SK-N-SH (cell line): ENCODE measurements at regions not wholly inside any gene's neighbourhood (a gene's known extent, or its start where the extent isn't known, plus 50 kb on each side); places are given as distances from the start of the nearest gene placed in this dataset.

Source experiments
- CTCF ChIA-PET: fragments of 300-600, 350-600 bp; formaldehyde crosslinking; extraction: SDS; loops from one replicate; lab custom pipeline; 2021; lab: Yijun Ruan, JAX
- POLR2A ChIA-PET: fragments of 350-600 bp; sonication (Branson Sonifier 250); formaldehyde crosslinking; extraction: SDS; loops from one replicate; lab custom pipeline; 2020; ENCODE audit warnings: antibody characterized with exemption, inconsistent platforms; lab: Yijun Ruan, JAX
- DNase-seq: peaks from one replicate; pipeline ENCODE4 v3.0.0; 2012
- H2AFZ ChIP-seq: fragments of 200-600 bp; sonication (generic); 2 replicates; pipeline ENCODE4 v1.8.1; 2016; ENCODE audit warnings: antibody characterized with exemption, mild to moderate bottlenecking, low read depth
- H3F3A ChIP-seq: fragments of 200-600 bp; sonication (generic); replicated peaks from 2 replicates; pipeline ENCODE3; 2016; ENCODE audit warnings: antibody characterized with exemption, mild to moderate bottlenecking; ENCODE audit not compliant: insufficient read depth
- H3K27ac ChIP-seq, 2 experiments: fragments of 200-500 bp in 1 of 2; fragments of 200-600 bp in 1 of 2; sonication (Bioruptor generic) in 1 of 2; sonication (generic), shearing (Covaris generic) in 1 of 2; 2 replicates each; pipeline versions ENCODE4 v1.5.1 to v1.6.1; 2014 to 2016; ENCODE audit warnings: low read depth in 2 of 2, inconsistent platforms in 1 of 2, low read length in 1 of 2, mild to moderate bottlenecking in 1 of 2, mixed read lengths in 1 of 2
- H3K27me3 ChIP-seq: fragments of 200-600 bp; sonication (generic), shearing (Covaris generic); 2 replicates; pipeline ENCODE4 v1.6.1; 2016; ENCODE audit warnings: mixed run types; ENCODE audit not compliant: insufficient read depth
- H3K36me3 ChIP-seq, 2 experiments: fragments of 200-500 bp in 1 of 2; fragments of 200-600 bp in 1 of 2; sonication (Bioruptor generic) in 1 of 2; sonication (generic) in 1 of 2; replicated peaks in 1 of 2; 2 replicates each; pipeline versions ENCODE3 to v1.5.1; 2014 to 2016; ENCODE audit warnings: low read length in 1 of 2, mild to moderate bottlenecking in 1 of 2; ENCODE audit not compliant: insufficient read depth in 2 of 2, control insufficient read depth in 1 of 2
- H3K4me1 ChIP-seq, 2 experiments: fragments of 200-500 bp in 1 of 2; fragments of 200-600 bp in 1 of 2; sonication (Bioruptor generic) in 1 of 2; sonication (generic), shearing (Covaris generic) in 1 of 2; 2 replicates each; pipeline versions ENCODE4 v1.5.1 to v1.6.1; 2014 to 2016; ENCODE audit warnings: low read depth in 1 of 2, low read length in 1 of 2, mixed run types in 1 of 2; ENCODE audit not compliant: insufficient read depth in 2 of 2, control insufficient read depth in 1 of 2
- H3K4me2 ChIP-seq: fragments of 200-600 bp; sonication (generic), shearing (Covaris generic); 2 replicates; pipeline ENCODE4 v1.6.1; 2017; ENCODE audit warnings: mixed run types
- H3K4me3 ChIP-seq, 2 experiments: fragments of 200-500 bp in 1 of 2; fragments of 200-600 bp in 1 of 2; sonication (Bioruptor generic) in 1 of 2; sonication (generic), shearing (Covaris generic) in 1 of 2; 2 replicates each; pipeline versions ENCODE4 v1.5.1 to v1.8.1; 2014 to 2016; ENCODE audit warnings: low read depth in 2 of 2, inconsistent platforms in 1 of 2, low read length in 1 of 2, mild to moderate bottlenecking in 1 of 2, mixed read lengths in 1 of 2, moderate library complexity in 1 of 2
- H3K79me2 ChIP-seq: fragments of 200-600 bp; sonication (generic); 2 replicates; pipeline ENCODE4 v1.8.1; 2017; ENCODE audit warnings: mild to moderate bottlenecking; ENCODE audit not compliant: insufficient read depth
- H3K9ac ChIP-seq: fragments of 200-600 bp; sonication (generic); 2 replicates; pipeline ENCODE4 v1.6.1; 2017; ENCODE audit warnings: mixed run types
- H3K9me2 ChIP-seq: fragments of 200-600 bp; sonication (generic); 2 replicates; pipeline ENCODE4 v1.6.1; 2017; ENCODE audit warnings: mixed run types
- H3K9me3 ChIP-seq: fragments of 200-600 bp; sonication (generic); 2 replicates; pipeline ENCODE4 v1.6.1; 2017; ENCODE audit warnings: mixed run types, mild to moderate bottlenecking, moderate library complexity
- H4K20me1 ChIP-seq: fragments of 200-600 bp; sonication (generic); 2 replicates; pipeline ENCODE4 v1.6.1; 2017; ENCODE audit warnings: mild to moderate bottlenecking, mixed run types; ENCODE audit not compliant: insufficient read depth
- CHD2 ChIP-seq: fragments of 150-350 bp; IDR thresholded peaks from 2 replicates; pipeline ENCODE4 v1.6.1; 2018; ENCODE audit warnings: low read length; ENCODE audit not compliant: partially characterized antibody
- EZH2phosphoT487 ChIP-seq: fragments of 200-600 bp; sonication (generic); IDR thresholded peaks from 2 replicates; pipeline ENCODE4 v1.6.1; 2017; ENCODE audit warnings: low read depth, mixed run types, mild to moderate bottlenecking, antibody characterized with exemption, moderate library complexity, borderline replicate concordance
- FOXJ3 ChIP-seq: sonication (generic); formaldehyde crosslinking; IDR thresholded peaks from 2 replicates; pipeline ENCODE4 v1.5.1; 2020; ENCODE audit warnings: mild to moderate bottlenecking, missing genetic modification reagents
- JUND ChIP-seq: IDR thresholded peaks from 2 replicates; pipeline ENCODE4 v1.4.0; 2012
- MEF2A ChIP-seq: IDR thresholded peaks from 2 replicates; pipeline ENCODE4 v1.4.0; 2012; ENCODE audit warnings: low read depth, borderline replicate concordance
- NRF1 ChIP-seq: IDR thresholded peaks from 2 replicates; pipeline ENCODE4 v1.6.1; 2012; ENCODE audit warnings: low read depth, mild to moderate bottlenecking, low read length
- POLR2AphosphoS5 ChIP-seq: IDR thresholded peaks from 2 replicates; pipeline ENCODE4 v1.6.1; 2012; ENCODE audit warnings: low read depth, low read length
- RFX5 ChIP-seq: IDR thresholded peaks from 2 replicates; pipeline ENCODE4 v1.6.1; 2012; ENCODE audit warnings: mild to moderate bottlenecking, improper control_type of control experiment, low read length
- SIN3A ChIP-seq: IDR thresholded peaks from 2 replicates; pipeline ENCODE4 v1.6.1; 2012; ENCODE audit warnings: low read depth, mild to moderate bottlenecking, low read length, moderate library complexity, borderline replicate concordance
- SMC3 ChIP-seq: IDR thresholded peaks from 2 replicates; pipeline ENCODE4 v1.6.1; 2012; ENCODE audit warnings: low read depth, low read length, improper control_type of control experiment
- TAF1 ChIP-seq: IDR thresholded peaks from 2 replicates; pipeline ENCODE4 v1.6.1; 2012; ENCODE audit warnings: low read depth, mild to moderate bottlenecking, low read length, moderate library complexity, borderline replicate concordance
- WGBS: methylation state at CpG from one replicate; pipeline ENCODE4 v1.1.6; 2017; ENCODE audit warnings: low lambda C conversion rate; 5-methylcytosine and 5-hydroxymethylcytosine counted together
- TF ChIP-seq, protein P1 (sequence below): fragments of 200-600 bp; sonication (generic); IDR thresholded peaks from 2 replicates; pipeline ENCODE4 v1.6.1; 2017; ENCODE audit warnings: antibody characterized with exemption, mild to moderate bottlenecking, moderate library complexity
- TF ChIP-seq, protein P2 (sequence below): IDR thresholded peaks from 2 replicates; pipeline ENCODE4; 2012
- TF ChIP-seq, protein P3 (sequence below): fragments of 150-350 bp; IDR thresholded peaks from 2 replicates; pipeline ENCODE4 v1.6.1; 2017; ENCODE audit warnings: antibody characterized with exemption, low read length, low read depth, borderline replicate concordance
- TF ChIP-seq, protein P4 (sequence below): IDR thresholded peaks from 2 replicates; pipeline ENCODE4 v1.4.0; 2012; ENCODE audit warnings: low read depth
- TF ChIP-seq, protein P5 (sequence below): IDR thresholded peaks from 2 replicates; pipeline ENCODE4 v1.4.0; 2012; ENCODE audit warnings: low read depth, borderline replicate concordance
- TF ChIP-seq, protein P6 (sequence below): fragments of 150-350 bp; IDR thresholded peaks from 2 replicates; pipeline ENCODE4 v1.6.1; 2016; ENCODE audit warnings: mild to moderate bottlenecking, low read depth, low read length
- TF ChIP-seq, protein P7 (sequence below): IDR thresholded peaks from 2 replicates; pipeline ENCODE4 v1.4.0; 2012; ENCODE audit warnings: low read depth, borderline replicate concordance

DNA sequence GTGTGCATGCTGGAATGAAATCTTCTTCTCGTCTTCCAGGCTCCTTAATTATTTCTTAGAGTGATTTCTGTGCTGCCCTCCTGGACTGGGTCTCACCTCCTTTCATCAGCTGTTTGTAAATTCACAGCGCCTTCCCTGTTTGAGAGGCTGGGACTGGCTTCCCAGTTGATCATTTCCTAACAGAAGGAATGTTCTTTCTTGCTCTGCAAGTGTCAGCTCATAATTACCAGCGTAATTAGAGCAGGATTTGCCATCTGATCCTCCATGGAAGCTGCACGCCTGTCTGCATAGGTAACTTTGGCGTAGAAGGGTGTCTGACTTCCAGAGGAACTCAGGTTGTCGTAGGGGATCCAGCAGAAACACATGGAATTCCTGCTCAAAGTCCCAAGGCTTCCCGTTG, 375.0 kb upstream of the EEF2KMT start:
- Histone ChIP-seq H3K9ac (no peak overlapping the region), H3K79me2 (no peaks in the 10 kb centered on the region), H4K20me1 (no peaks in the 10 kb centered on the region), H3K27me3 (no peaks in the 10 kb centered on the region), H2AFZ (no peak overlapping the region)
- DNase-seq = no peak
- TF ChIP-seq MEF2A = no peak
- TF ChIP-seq FOXJ3 (CRISPR knock-in tag) = no peak
- TF ChIP-seq, all 33 proteins: peak for 0
- Histone ChIP-seq H3K4me2 (no peak overlapping the region), H3K9me3 (no peaks in the 10 kb centered on the region), H3K4me1 (peaks cover 0 to 10% of the 10 kb centered on the region in 2 experiments; a peak in 2 of 4 replicates), H3K9me2 (no peaks in the 10 kb centered on the region), H3K36me3 (no peaks in the 10 kb centered on the region), H3K27ac (no peak overlapping the region), H3F3A (no peaks in the 10 kb centered on the region), H3K4me3 (no peak overlapping the region)
- 24% methylated on average over 6 of the region's 7 CpGs for WGBS
- CTCF ChIA-PET = interaction anchor here (1.0 kb wide), 1 partner anchor 19 kb away, joined by 5 read pairs; no protein-coding TSS in a partner anchor
- POLR2A ChIA-PET = no interaction called here

DNA sequence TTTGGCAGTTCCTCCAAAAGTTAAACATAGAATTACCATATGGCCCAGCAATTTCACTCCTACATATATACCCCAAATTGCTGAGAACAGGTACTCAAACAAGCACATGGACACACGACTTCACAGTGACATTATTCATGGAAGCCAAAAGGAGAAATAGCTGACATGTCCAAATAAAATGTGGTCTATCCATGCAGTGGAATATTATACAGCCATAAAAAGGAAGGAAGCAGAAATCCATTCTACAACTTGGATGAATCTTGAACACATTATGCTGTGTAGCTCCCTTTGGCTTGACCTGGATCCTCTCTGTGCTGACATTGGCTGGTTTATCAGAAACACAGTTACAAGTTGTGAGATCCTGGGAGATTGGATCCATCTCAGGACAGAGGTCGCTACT, 370.9 kb upstream of the EEF2KMT start:
- no peak overlapping the region; a peak in 1 of 4 replicates for H3K27ac ChIP-seq
- TF ChIP-seq EZH2phosphoT487 (no peak), TAF1 (no peak), JUND (no peak), CHD2 (no peak), RFX5 (no peak), SIN3A (no peak), POLR2AphosphoS5 (no peak), NRF1 (no peak), SMC3 (no peak)
- TF ChIP-seq, protein P1, sequence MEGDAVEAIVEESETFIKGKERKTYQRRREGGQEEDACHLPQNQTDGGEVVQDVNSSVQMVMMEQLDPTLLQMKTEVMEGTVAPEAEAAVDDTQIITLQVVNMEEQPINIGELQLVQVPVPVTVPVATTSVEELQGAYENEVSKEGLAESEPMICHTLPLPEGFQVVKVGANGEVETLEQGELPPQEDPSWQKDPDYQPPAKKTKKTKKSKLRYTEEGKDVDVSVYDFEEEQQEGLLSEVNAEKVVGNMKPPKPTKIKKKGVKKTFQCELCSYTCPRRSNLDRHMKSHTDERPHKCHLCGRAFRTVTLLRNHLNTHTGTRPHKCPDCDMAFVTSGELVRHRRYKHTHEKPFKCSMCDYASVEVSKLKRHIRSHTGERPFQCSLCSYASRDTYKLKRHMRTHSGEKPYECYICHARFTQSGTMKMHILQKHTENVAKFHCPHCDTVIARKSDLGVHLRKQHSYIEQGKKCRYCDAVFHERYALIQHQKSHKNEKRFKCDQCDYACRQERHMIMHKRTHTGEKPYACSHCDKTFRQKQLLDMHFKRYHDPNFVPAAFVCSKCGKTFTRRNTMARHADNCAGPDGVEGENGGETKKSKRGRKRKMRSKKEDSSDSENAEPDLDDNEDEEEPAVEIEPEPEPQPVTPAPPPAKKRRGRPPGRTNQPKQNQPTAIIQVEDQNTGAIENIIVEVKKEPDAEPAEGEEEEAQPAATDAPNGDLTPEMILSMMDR = no peak
- TF ChIP-seq, protein P2, sequence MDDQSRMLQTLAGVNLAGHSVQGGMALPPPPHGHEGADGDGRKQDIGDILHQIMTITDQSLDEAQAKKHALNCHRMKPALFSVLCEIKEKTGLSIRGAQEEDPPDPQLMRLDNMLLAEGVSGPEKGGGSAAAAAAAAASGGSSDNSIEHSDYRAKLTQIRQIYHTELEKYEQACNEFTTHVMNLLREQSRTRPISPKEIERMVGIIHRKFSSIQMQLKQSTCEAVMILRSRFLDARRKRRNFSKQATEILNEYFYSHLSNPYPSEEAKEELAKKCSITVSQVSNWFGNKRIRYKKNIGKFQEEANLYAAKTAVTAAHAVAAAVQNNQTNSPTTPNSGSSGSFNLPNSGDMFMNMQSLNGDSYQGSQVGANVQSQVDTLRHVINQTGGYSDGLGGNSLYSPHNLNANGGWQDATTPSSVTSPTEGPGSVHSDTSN = no peak
- TF ChIP-seq, protein P3, sequence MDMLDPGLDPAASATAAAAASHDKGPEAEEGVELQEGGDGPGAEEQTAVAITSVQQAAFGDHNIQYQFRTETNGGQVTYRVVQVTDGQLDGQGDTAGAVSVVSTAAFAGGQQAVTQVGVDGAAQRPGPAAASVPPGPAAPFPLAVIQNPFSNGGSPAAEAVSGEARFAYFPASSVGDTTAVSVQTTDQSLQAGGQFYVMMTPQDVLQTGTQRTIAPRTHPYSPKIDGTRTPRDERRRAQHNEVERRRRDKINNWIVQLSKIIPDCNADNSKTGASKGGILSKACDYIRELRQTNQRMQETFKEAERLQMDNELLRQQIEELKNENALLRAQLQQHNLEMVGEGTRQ = no peak
- TF ChIP-seq, protein P4, sequence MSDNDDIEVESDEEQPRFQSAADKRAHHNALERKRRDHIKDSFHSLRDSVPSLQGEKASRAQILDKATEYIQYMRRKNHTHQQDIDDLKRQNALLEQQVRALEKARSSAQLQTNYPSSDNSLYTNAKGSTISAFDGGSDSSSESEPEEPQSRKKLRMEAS = no peak
- TF ChIP-seq, protein P5, sequence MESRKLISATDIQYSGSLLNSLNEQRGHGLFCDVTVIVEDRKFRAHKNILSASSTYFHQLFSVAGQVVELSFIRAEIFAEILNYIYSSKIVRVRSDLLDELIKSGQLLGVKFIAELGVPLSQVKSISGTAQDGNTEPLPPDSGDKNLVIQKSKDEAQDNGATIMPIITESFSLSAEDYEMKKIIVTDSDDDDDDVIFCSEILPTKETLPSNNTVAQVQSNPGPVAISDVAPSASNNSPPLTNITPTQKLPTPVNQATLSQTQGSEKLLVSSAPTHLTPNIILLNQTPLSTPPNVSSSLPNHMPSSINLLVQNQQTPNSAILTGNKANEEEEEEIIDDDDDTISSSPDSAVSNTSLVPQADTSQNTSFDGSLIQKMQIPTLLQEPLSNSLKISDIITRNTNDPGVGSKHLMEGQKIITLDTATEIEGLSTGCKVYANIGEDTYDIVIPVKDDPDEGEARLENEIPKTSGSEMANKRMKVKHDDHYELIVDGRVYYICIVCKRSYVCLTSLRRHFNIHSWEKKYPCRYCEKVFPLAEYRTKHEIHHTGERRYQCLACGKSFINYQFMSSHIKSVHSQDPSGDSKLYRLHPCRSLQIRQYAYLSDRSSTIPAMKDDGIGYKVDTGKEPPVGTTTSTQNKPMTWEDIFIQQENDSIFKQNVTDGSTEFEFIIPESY = no peak
- TF ChIP-seq, protein P6, sequence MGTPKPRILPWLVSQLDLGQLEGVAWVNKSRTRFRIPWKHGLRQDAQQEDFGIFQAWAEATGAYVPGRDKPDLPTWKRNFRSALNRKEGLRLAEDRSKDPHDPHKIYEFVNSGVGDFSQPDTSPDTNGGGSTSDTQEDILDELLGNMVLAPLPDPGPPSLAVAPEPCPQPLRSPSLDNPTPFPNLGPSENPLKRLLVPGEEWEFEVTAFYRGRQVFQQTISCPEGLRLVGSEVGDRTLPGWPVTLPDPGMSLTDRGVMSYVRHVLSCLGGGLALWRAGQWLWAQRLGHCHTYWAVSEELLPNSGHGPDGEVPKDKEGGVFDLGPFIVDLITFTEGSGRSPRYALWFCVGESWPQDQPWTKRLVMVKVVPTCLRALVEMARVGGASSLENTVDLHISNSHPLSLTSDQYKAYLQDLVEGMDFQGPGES = no peak
- TF ChIP-seq, protein P7, sequence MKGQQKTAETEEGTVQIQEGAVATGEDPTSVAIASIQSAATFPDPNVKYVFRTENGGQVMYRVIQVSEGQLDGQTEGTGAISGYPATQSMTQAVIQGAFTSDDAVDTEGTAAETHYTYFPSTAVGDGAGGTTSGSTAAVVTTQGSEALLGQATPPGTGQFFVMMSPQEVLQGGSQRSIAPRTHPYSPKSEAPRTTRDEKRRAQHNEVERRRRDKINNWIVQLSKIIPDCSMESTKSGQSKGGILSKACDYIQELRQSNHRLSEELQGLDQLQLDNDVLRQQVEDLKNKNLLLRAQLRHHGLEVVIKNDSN = no peak
- H2AFZ ChIP-seq = no peak overlapping the region
- no peaks in the 10 kb centered on the region for H4K20me1 ChIP-seq
- no peak for DNase-seq
- H3K79me2 ChIP-seq = no peaks in the 10 kb centered on the region
- no peaks in the 10 kb centered on the region for H3K36me3 ChIP-seq
- WGBS = 23% methylated on average over 2 of the region's 2 CpGs
- H3K4me1 ChIP-seq = peaks cover 0 to 26% of the 10 kb centered on the region in 2 experiments; a peak in 2 of 4 replicates
- H3K9me2 ChIP-seq = no peaks in the 10 kb centered on the region
- H3K4me3 ChIP-seq = no peak overlapping the region
- ChIA-PET CTCF (interaction anchor here (0.6 kb wide), 1 partner anchor 385 kb away, joined by 3 read pairs; no protein-coding TSS in a partner anchor), POLR2A (no interaction called here)
- no peak overlapping the region for H3K9ac ChIP-seq
- H3K9me3 ChIP-seq = no peaks in the 10 kb centered on the region
- no peak overlapping the region for H3K4me2 ChIP-seq
- no peaks in the 10 kb centered on the region for H3K27me3 ChIP-seq
- no peaks in the 10 kb centered on the region for H3F3A ChIP-seq
